Fibroblast of lung (primary cell): ENCODE measurements at regions not wholly inside any gene's neighbourhood (a gene's known extent, or its start where the extent isn't known, plus 50 kb on each side); places are given as distances from the start of the nearest gene placed in this dataset.

Experiments used
- DNase-seq, 2 donors: peaks; one replicate each; pipeline versions ENCODE4 v3.0.0 to v3.0.0-alpha.2; 2010; ENCODE audit warnings: low read depth in 2 of 2
- H2AFZ ChIP-seq: 2 replicates; pipeline ENCODE4 v1.5.1; 2012; ENCODE audit warnings: low read length, control low read depth, inconsistent platforms
- H3K27ac ChIP-seq: 2 replicates; pipeline ENCODE4 v1.5.1; 2011; ENCODE audit warnings: low read length, control low read depth; ENCODE audit not compliant: insufficient read depth
- H3K27me3 ChIP-seq: 2 replicates; pipeline ENCODE4 v1.5.1; 2011; ENCODE audit warnings: mild to moderate bottlenecking, low read length; ENCODE audit not compliant: control insufficient read depth, insufficient read depth
- H3K36me3 ChIP-seq: 2 replicates; pipeline ENCODE4 v1.5.1; 2011; ENCODE audit warnings: low read length; ENCODE audit not compliant: control insufficient read depth, insufficient read depth
- H3K4me1 ChIP-seq: 2 replicates; pipeline ENCODE4 v1.5.1; 2011; ENCODE audit warnings: low read length; ENCODE audit not compliant: control insufficient read depth, insufficient read depth; ENCODE audit errors: extremely low read depth
- H3K4me2 ChIP-seq: 2 replicates; pipeline ENCODE4 v1.5.1; 2011; ENCODE audit warnings: low read length, control low read depth; ENCODE audit not compliant: insufficient read depth; ENCODE audit errors: extremely low read depth
- H3K4me3 ChIP-seq, 4 experiments: fragments of 200-600 bp in 1 of 4; sonication (generic) in 1 of 4; replicated peaks in 1 of 4; 2 replicates each; pipeline ENCODE4 v1.5.1; 2011 to 2016; ENCODE audit warnings: low read length in 4 of 4, low read depth in 3 of 4, mild to moderate bottlenecking in 3 of 4, control low read depth in 2 of 4, inconsistent platforms in 1 of 4, mixed read lengths in 1 of 4; ENCODE audit not compliant: insufficient read depth in 1 of 4; ENCODE audit errors: control extremely low read depth in 1 of 4
- H3K79me2 ChIP-seq: 2 replicates; pipeline ENCODE4 v1.5.1; 2012; ENCODE audit warnings: mild to moderate bottlenecking, low read length, inconsistent platforms; ENCODE audit not compliant: control insufficient read depth, insufficient read depth
- H3K9ac ChIP-seq: 2 replicates; pipeline ENCODE4 v1.5.1; 2011; ENCODE audit warnings: mild to moderate bottlenecking, low read length, control low read depth; ENCODE audit not compliant: insufficient read depth
- H3K9me3 ChIP-seq: 2 replicates; pipeline ENCODE4 v1.5.1; 2012; ENCODE audit warnings: low read depth, low read length; ENCODE audit not compliant: control insufficient read depth, insufficient read depth
- H4K20me1 ChIP-seq: 2 replicates; pipeline ENCODE4 v1.5.1; 2011; ENCODE audit warnings: low read length; ENCODE audit not compliant: control insufficient read depth, insufficient read depth; ENCODE audit errors: extremely low read depth
- EZH2 ChIP-seq: IDR thresholded peaks from 2 replicates; pipeline ENCODE4 v1.5.1; 2012; ENCODE audit warnings: low read length, control low read depth, mild to moderate bottlenecking; ENCODE audit errors: missing control alignments
- TF ChIP-seq, protein P1 (sequence below), 2 donors: IDR thresholded peaks in 1 of 2; conservative IDR thresholded peaks in 1 of 2; 1 replicate in 1 of 2; 2 replicates in 1 of 2; pipeline ENCODE4 v1.5.1; 2011 to 2012; ENCODE audit warnings: low read length in 2 of 2, control low read depth in 1 of 2, inconsistent platforms in 1 of 2, low read depth in 1 of 2, mild to moderate bottlenecking in 1 of 2

GRCh38 chr15:26128611-26129140 lies 265.5 kb upstream of the ATP10A start:
- no peak overlapping the region for H2AFZ ChIP-seq
- no peaks in the 10 kb centered on the region for H4K20me1 ChIP-seq
- no peak for DNase-seq

DNA sequence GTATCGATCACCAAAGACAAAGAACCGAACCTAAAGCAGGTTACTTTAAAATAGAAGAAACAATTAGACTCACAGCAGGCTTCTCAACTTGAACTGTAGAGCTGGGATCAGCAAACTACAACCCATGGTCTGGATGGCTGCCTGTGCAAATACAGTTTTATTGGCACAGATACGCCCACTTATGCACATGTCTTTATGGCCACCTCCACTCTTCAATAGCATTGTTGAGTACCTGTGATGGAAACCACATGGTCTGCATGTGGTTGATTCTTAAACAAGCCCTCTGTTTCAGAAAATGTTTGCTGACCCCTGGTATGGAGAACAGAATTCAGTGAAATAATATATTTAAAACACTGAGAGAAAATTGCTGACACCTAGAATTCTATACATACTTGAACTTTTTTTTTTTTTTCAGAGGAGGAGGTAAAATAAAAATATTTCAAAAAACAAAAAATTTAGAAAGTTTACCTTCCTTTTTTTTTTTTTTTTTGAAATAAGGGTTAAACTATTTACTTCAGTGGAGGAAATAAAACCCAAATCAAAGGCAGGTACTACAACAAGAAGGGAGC lies 263.8 kb upstream of the ATP10A start:
- TF ChIP-seq, protein P1, sequence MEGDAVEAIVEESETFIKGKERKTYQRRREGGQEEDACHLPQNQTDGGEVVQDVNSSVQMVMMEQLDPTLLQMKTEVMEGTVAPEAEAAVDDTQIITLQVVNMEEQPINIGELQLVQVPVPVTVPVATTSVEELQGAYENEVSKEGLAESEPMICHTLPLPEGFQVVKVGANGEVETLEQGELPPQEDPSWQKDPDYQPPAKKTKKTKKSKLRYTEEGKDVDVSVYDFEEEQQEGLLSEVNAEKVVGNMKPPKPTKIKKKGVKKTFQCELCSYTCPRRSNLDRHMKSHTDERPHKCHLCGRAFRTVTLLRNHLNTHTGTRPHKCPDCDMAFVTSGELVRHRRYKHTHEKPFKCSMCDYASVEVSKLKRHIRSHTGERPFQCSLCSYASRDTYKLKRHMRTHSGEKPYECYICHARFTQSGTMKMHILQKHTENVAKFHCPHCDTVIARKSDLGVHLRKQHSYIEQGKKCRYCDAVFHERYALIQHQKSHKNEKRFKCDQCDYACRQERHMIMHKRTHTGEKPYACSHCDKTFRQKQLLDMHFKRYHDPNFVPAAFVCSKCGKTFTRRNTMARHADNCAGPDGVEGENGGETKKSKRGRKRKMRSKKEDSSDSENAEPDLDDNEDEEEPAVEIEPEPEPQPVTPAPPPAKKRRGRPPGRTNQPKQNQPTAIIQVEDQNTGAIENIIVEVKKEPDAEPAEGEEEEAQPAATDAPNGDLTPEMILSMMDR (conservative IDR thresholded peaks at IDR 0.05 in 1 of 2, IDR thresholded peaks at IDR 0.05 in 1 of 2; ENCODE audit: low read depth in 1 of 2, low read length in 2 of 2), result no peak
- TF ChIP-seq EZH2, result no peak
- no peaks in the 10 kb centered on the region for H3K79me2 ChIP-seq

More at GRCh38 chr15:26128611-26129140, 265.5 kb upstream of the ATP10A start:
- no peaks in the 10 kb centered on the region for H3K36me3 ChIP-seq
- no peaks in the 10 kb centered on the region for H3K79me2 ChIP-seq
- H3K4me3 ChIP-seq, result no peak overlapping the region
- TF ChIP-seq, protein P1 (conservative IDR thresholded peaks at IDR 0.05 in 1 of 2, IDR thresholded peaks at IDR 0.05 in 1 of 2; ENCODE audit: low read depth in 1 of 2, low read length in 2 of 2), result no peak
- TF ChIP-seq EZH2, result no peak
- no peak overlapping the region for H3K27ac ChIP-seq
- no peaks in the 10 kb centered on the region for H3K4me1 ChIP-seq
- H3K9ac ChIP-seq, result no peak overlapping the region
- H3K4me2 ChIP-seq, result no peak overlapping the region
- H3K27me3 ChIP-seq, result no peaks in the 10 kb centered on the region
- no peaks in the 10 kb centered on the region for H3K9me3 ChIP-seq

DNA sequence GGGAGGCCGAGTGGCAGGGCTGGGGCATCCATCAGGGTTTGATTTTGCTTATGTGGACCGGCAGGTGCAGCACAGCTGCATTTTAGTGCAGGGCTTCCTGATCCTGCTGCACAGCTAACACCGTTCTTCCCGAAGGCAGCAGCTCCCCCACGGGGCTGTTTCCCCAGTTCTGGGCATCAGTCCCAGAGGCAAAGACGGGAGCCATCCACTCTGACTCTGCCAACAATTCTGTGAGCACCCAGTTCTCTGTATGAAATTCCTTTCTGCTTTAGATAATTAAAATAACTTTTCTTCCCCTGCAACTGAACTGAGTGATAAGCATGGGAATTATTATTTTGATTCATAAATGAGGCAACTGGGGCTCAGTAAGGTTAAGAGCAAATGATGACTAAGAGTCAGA lies 262.9 kb upstream of the ATP10A start:
- Histone ChIP-seq H3K36me3 (no peaks in the 10 kb centered on the region), H3K4me2 (no peak overlapping the region), H3K4me1 (no peaks in the 10 kb centered on the region), H4K20me1 (no peaks in the 10 kb centered on the region), H3K79me2 (no peaks in the 10 kb centered on the region), H3K27ac (no peak overlapping the region), H3K27me3 (no peaks in the 10 kb centered on the region), H3K9ac (no peak overlapping the region), H2AFZ (no peak overlapping the region), H3K4me3 (no peak overlapping the region), H3K9me3 (no peaks in the 10 kb centered on the region)
- TF ChIP-seq, protein P1 (conservative IDR thresholded peaks at IDR 0.05 in 1 of 2, IDR thresholded peaks at IDR 0.05 in 1 of 2; ENCODE audit: low read depth in 1 of 2, low read length in 2 of 2), result no peak
- TF ChIP-seq EZH2, result no peak
- DNase-seq, result no peak

More for the DNA sequence above, 263.8 kb upstream of the ATP10A start:
- Histone ChIP-seq H3K4me3 (no peak overlapping the region), H3K4me2 (no peak overlapping the region), H3K36me3 (no peaks in the 10 kb centered on the region), H3K4me1 (no peaks in the 10 kb centered on the region), H3K27me3 (no peaks in the 10 kb centered on the region), H4K20me1 (no peaks in the 10 kb centered on the region), H2AFZ (no peak overlapping the region), H3K9ac (no peak overlapping the region), H3K27ac (no peak overlapping the region), H3K9me3 (no peaks in the 10 kb centered on the region)
- DNase-seq, result no peak
